HCT116 (cell line): ENCODE measurements at regions not wholly inside any gene's neighbourhood (a gene's known extent, or its start where the extent isn't known, plus 50 kb on each side); places are given as distances from the start of the nearest gene placed in this dataset.

ENCODE experiments used
- ATAC-seq: fragments of 200-7000 bp; cut with Tn5 transposase; 2 replicates; pipeline ENCODE4 v1.9.1; 2020; ENCODE audit warnings: mild to moderate bottlenecking, moderate library complexity
- BruUV-seq: library from RNA; stranded (reverse); fragments of 400-500 nt; replicated peaks from 2 replicates; lab custom pipeline; 2021; lab: Mats Ljungman, UMichigan
- CTCF ChIA-PET: fragments of 300-600 bp; sonication (Branson Sonifier 250); formaldehyde crosslinking; loops from one replicate; lab custom pipeline; 2021; ENCODE audit warnings: antibody characterized with exemption; lab: Charles Lee
- POLR2A ChIA-PET: fragments of 300-600, 350-600 bp; sonication (Branson Sonifier 250); formaldehyde crosslinking; loops from one replicate; lab custom pipeline; 2021; ENCODE audit warnings: antibody characterized with exemption; lab: Charles Lee
- RAD21 ChIA-PET, 2 experiments: fragments of 300-600 bp; sonication (Branson Sonifier 250); formaldehyde crosslinking; loops; one replicate each; lab custom pipeline; 2023; ENCODE audit warnings: low total read pairs in 2 of 2; ENCODE audit not compliant: uncharacterized antibody in 2 of 2, unreplicated experiment in 2 of 2, low non-redundant PET in 1 of 2; lab: Charles Lee
- DNase-seq: peaks from one replicate; pipeline ENCODE4 v3.0.0-alpha.2; 2010; ENCODE audit warnings: low read depth, low spot score
- H2AFZ ChIP-seq: fragments of 200-600 bp; shearing (Covaris generic), sonication (generic); 2 replicates; pipeline ENCODE4 v1.6.1; 2017; ENCODE audit warnings: low read depth, mixed run types, mixed read lengths, antibody characterized with exemption, low read length; ENCODE audit not compliant: poor library complexity, severe bottlenecking
- H3K27ac ChIP-seq: 2 replicates; pipeline ENCODE4 v1.5.1; 2012; ENCODE audit warnings: low read depth, low read length
- H3K27me3 ChIP-seq: fragments of 200-600 bp; sonication (generic); 2 replicates; pipeline ENCODE4 v1.6.1; 2016; ENCODE audit warnings: mixed run types, low read length, mixed read lengths; ENCODE audit not compliant: insufficient read depth
- H3K36me3 ChIP-seq, 2 experiments: fragments of 200-500 bp in 1 of 2; fragments of 200-600 bp in 1 of 2; sonication (Bioruptor generic) in 1 of 2; sonication (generic) in 1 of 2; 2 replicates each; pipeline versions ENCODE4 v1.5.1 to v1.6.1; 2014 to 2016; ENCODE audit warnings: low read length in 2 of 2, inconsistent platforms in 1 of 2, mixed read lengths in 1 of 2, mixed run types in 1 of 2; ENCODE audit not compliant: insufficient read depth in 2 of 2, control insufficient read depth in 1 of 2
- H3K4me1 ChIP-seq, 2 experiments: fragments of 200-600 bp in 1 of 2; sonication (generic) in 1 of 2; 2 replicates each; pipeline versions ENCODE4 v1.5.1 to v1.6.1; 2012 to 2017; ENCODE audit warnings: low read length in 2 of 2, inconsistent platforms in 1 of 2, mild to moderate bottlenecking in 1 of 2, mixed read lengths in 1 of 2, mixed run types in 1 of 2, moderate library complexity in 1 of 2; ENCODE audit not compliant: insufficient read depth in 2 of 2, control insufficient read depth in 1 of 2
- H3K4me2 ChIP-seq: fragments of 200-600 bp; sonication (generic); 2 replicates; pipeline ENCODE4 v1.6.1; 2017; ENCODE audit warnings: mixed run types, low read length, mixed read lengths
- H3K4me3 ChIP-seq, 2 experiments: fragments of 200-600 bp in 1 of 2; sonication (generic) in 1 of 2; replicated peaks in 1 of 2; 2 replicates each; pipeline ENCODE4 v1.5.1; 2011 to 2016; ENCODE audit warnings: low read length in 2 of 2, control low read depth in 1 of 2, low read depth in 1 of 2, mild to moderate bottlenecking in 1 of 2, mixed read lengths in 1 of 2, mixed run types in 1 of 2
- H3K79me2 ChIP-seq: fragments of 200-600 bp; sonication (generic); 2 replicates; pipeline ENCODE4 v1.6.1; 2017; ENCODE audit warnings: mild to moderate bottlenecking, mixed run types, low read length, moderate library complexity, mixed read lengths; ENCODE audit not compliant: insufficient read depth
- H3K9ac ChIP-seq: fragments of 200-600 bp; sonication (generic); 2 replicates; pipeline ENCODE4 v1.6.1; 2016; ENCODE audit warnings: low read length, mixed read lengths
- H3K9me2 ChIP-seq: fragments of 200-600 bp; sonication (generic), shearing (Covaris generic); 2 replicates; pipeline ENCODE4 v1.6.1; 2017; ENCODE audit warnings: mixed run types, mild to moderate bottlenecking, moderate library complexity; ENCODE audit not compliant: insufficient read depth
- H3K9me3 ChIP-seq, 2 experiments: fragments of 200-500 bp in 1 of 2; fragments of 200-600 bp in 1 of 2; sonication (Bioruptor generic) in 1 of 2; sonication (generic) in 1 of 2; 2 replicates each; pipeline ENCODE4 v1.6.1; 2014 to 2017; ENCODE audit warnings: low read length in 2 of 2, mixed read lengths in 2 of 2, inconsistent platforms in 1 of 2, low read depth in 1 of 2, mild to moderate bottlenecking in 1 of 2, mixed run types in 1 of 2, moderate library complexity in 1 of 2; ENCODE audit not compliant: control insufficient read depth in 1 of 2, insufficient read depth in 1 of 2
- H4K20me1 ChIP-seq: fragments of 200-600 bp; sonication (generic), shearing (Covaris generic); 2 replicates; pipeline ENCODE4 v1.6.1; 2017; ENCODE audit warnings: mixed run types, mild to moderate bottlenecking, moderate library complexity; ENCODE audit not compliant: insufficient read depth
- ATF3 ChIP-seq: IDR thresholded peaks from 2 replicates; pipeline ENCODE4 v1.6.1; 2012
- CBX3 ChIP-seq: IDR thresholded peaks from 2 replicates; pipeline ENCODE4 v1.6.1; 2012; ENCODE audit warnings: low read depth
- CEBPB ChIP-seq: IDR thresholded peaks from 2 replicates; pipeline ENCODE4 v1.6.1; 2012; ENCODE audit warnings: low read depth
- CTCF ChIP-seq, 3 experiments: fragments of 200-600 bp in 1 of 3; sonication (generic) in 1 of 3; IDR thresholded peaks in 2 of 3; conservative IDR thresholded peaks in 1 of 3; 2 replicates each; pipeline ENCODE4 v1.5.1; 2012 to 2017; ENCODE audit warnings: low read depth in 2 of 3, low read length in 2 of 3, antibody characterized with exemption in 1 of 3, borderline replicate concordance in 1 of 3, control low read depth in 1 of 3, mild to moderate bottlenecking in 1 of 3, mixed read lengths in 1 of 3, mixed run types in 1 of 3, moderate library complexity in 1 of 3; ENCODE audit not compliant: insufficient read depth in 1 of 3
- ELF1 ChIP-seq: IDR thresholded peaks from 2 replicates; pipeline ENCODE4 v1.6.1; 2012; ENCODE audit warnings: low read depth, borderline replicate concordance
- EZH2 ChIP-seq: fragments of 200-600 bp; sonication (generic); IDR thresholded peaks from 2 replicates; pipeline ENCODE4 v1.6.1; 2017; ENCODE audit warnings: antibody characterized with exemption, mixed run types
- JUND ChIP-seq: IDR thresholded peaks from 2 replicates; pipeline ENCODE4 v1.6.1; 2012
- POLR2AphosphoS5 ChIP-seq: IDR thresholded peaks from 2 replicates; pipeline ENCODE4 v1.6.1; 2011; ENCODE audit warnings: mild to moderate bottlenecking, low read depth, low read length, moderate library complexity
- RAD21 ChIP-seq: IDR thresholded peaks from 2 replicates; pipeline ENCODE4 v1.6.1; 2012; ENCODE audit warnings: low read depth, mild to moderate bottlenecking
- TCF7L2 ChIP-seq: IDR thresholded peaks from 2 replicates; pipeline ENCODE4 v1.7.0; 2011; ENCODE audit warnings: borderline replicate concordance, inconsistent platforms; ENCODE audit not compliant: insufficient read depth, insufficient read length; ENCODE audit errors: extremely low read depth
- YY1 ChIP-seq: IDR thresholded peaks from 2 replicates; pipeline ENCODE4 v1.6.1; 2011; ENCODE audit warnings: low read length, low read depth, moderate library complexity, mild to moderate bottlenecking; ENCODE audit not compliant: insufficient replicate concordance; ENCODE audit errors: extremely low read depth
- ZBTB33 ChIP-seq: IDR thresholded peaks from 2 replicates; pipeline ENCODE4 v1.6.1; 2011; ENCODE audit warnings: mild to moderate bottlenecking, low read length, moderate library complexity; ENCODE audit not compliant: insufficient replicate concordance; ENCODE audit errors: extremely low read depth
- ZFX ChIP-seq: fragments of 450-650 bp; IDR thresholded peaks from 2 replicates; pipeline ENCODE4 v1.6.1; 2017
- ZNF274 ChIP-seq: fragments of 200-500 bp; sonication (Bioruptor generic); IDR thresholded peaks from 2 replicates; pipeline ENCODE4 v1.6.1; 2014; ENCODE audit warnings: mild to moderate bottlenecking, low read depth, low read length, inconsistent platforms
- intact Hi-C: fragments of 100-400 bp; cut with micrococcal nuclease; formaldehyde crosslinking; loops from 2 replicates; pipeline ENCODE4 v1.10.0; 2022

GRCh38 chr3:72080095-72080494 is 295.1 kb upstream of the PROK2 start:
- ChIA-PET RAD21 (no interaction called here), CTCF (no interaction called here), POLR2A (no interaction called here)
- no peaks in the 10 kb centered on the region for H3K9me2 ChIP-seq
- H3K27me3 ChIP-seq, result no peaks in the 10 kb centered on the region
- H3K36me3 ChIP-seq, result no peaks in the 10 kb centered on the region
- H3K27ac ChIP-seq, result no peak overlapping the region
- no peak overlapping the region for H2AFZ ChIP-seq
- 0 out of 4 replicates have a peak, but pooled peaks cover 0 to 2% of the 10 kb centered on the region in 2 experiments for H3K9me3 ChIP-seq
- DNase-seq, result no peak
- no peak for ATAC-seq
- no TSS peak for BruUV-seq
- no peaks in the 10 kb centered on the region for H3K79me2 ChIP-seq
- H3K4me2 ChIP-seq, result no peak overlapping the region
- no peaks in the 10 kb centered on the region for H3K4me1 ChIP-seq
- intact Hi-C loops, result no loop called here
- TF ChIP-seq POLR2AphosphoS5, result no peak
- TF ChIP-seq ZFX, result no peak
- no peak for TF ChIP-seq YY1
- no peak for TF ChIP-seq CEBPB
- TF ChIP-seq ELF1, result no peak
- TF ChIP-seq RAD21, result no peak
- no peak for TF ChIP-seq TCF7L2
- no peak for TF ChIP-seq EZH2
- no peak for TF ChIP-seq CBX3
- no peak for TF ChIP-seq ATF3
- TF ChIP-seq ZNF274, result no peak
- no peak for TF ChIP-seq CTCF (IDR thresholded peaks at IDR 0.05 in 2 of 3, conservative IDR thresholded peaks at IDR 0.05 in 1 of 3; ENCODE audit: borderline replicate concordance in 1 of 3, insufficient read depth in 1 of 3, low read depth in 2 of 3, low read length in 2 of 3)
- TF ChIP-seq ZBTB33, result no peak
- no peak for TF ChIP-seq JUND
- H3K4me3 ChIP-seq, result no peak overlapping the region
- H3K9ac ChIP-seq, result no peak overlapping the region
- no peaks in the 10 kb centered on the region for H4K20me1 ChIP-seq
